Osteocyte (in vitro differentiated cells): ENCODE measurements at regions not wholly inside any gene's neighbourhood (a gene's known extent, or its start where the extent isn't known, plus 50 kb on each side); places are given as distances from the start of the nearest gene placed in this dataset.
A peak's percentile ranks its signal among the peaks of the same experiment; 100 is the strongest.

Source experiments
- DNase-seq: peaks from one replicate; pipeline ENCODE4 v3.0.0; 2021; ENCODE audit warnings: mixed read lengths; ENCODE audit not compliant: unreplicated experiment; ENCODE audit errors: extremely low spot score
- H3K27ac Mint-ChIP-seq: one replicate; pipeline ENCODE4 v1.8.0; 2021; ENCODE audit warnings: mild to moderate bottlenecking, mixed read lengths; ENCODE audit not compliant: unreplicated experiment
- H3K27me3 Mint-ChIP-seq: one replicate; pipeline ENCODE4 v1.8.0; 2021; ENCODE audit warnings: mixed read lengths; ENCODE audit not compliant: unreplicated experiment
- H3K36me3 Mint-ChIP-seq: one replicate; pipeline ENCODE4 v1.8.0; 2021; ENCODE audit warnings: mixed read lengths; ENCODE audit not compliant: unreplicated experiment
- H3K4me1 Mint-ChIP-seq: one replicate; pipeline ENCODE4 v1.8.0; 2021; ENCODE audit warnings: mixed read lengths; ENCODE audit not compliant: unreplicated experiment
- H3K4me3 Mint-ChIP-seq: one replicate; pipeline ENCODE4 v1.8.0; 2021; ENCODE audit warnings: mild to moderate bottlenecking, moderate library complexity, mixed read lengths; ENCODE audit not compliant: unreplicated experiment
- H3K9me3 Mint-ChIP-seq: one replicate; pipeline ENCODE4 v1.8.0; 2021; ENCODE audit warnings: mixed read lengths; ENCODE audit not compliant: unreplicated experiment
- TF ChIP-seq, protein P1 (sequence below): fragments of 200-600 bp; sonication (generic); IDR thresholded peaks from 2 replicates; pipeline ENCODE4 v1.5.0; 2021; ENCODE audit warnings: antibody characterized with exemption, mild to moderate bottlenecking, moderate library complexity

DNA sequence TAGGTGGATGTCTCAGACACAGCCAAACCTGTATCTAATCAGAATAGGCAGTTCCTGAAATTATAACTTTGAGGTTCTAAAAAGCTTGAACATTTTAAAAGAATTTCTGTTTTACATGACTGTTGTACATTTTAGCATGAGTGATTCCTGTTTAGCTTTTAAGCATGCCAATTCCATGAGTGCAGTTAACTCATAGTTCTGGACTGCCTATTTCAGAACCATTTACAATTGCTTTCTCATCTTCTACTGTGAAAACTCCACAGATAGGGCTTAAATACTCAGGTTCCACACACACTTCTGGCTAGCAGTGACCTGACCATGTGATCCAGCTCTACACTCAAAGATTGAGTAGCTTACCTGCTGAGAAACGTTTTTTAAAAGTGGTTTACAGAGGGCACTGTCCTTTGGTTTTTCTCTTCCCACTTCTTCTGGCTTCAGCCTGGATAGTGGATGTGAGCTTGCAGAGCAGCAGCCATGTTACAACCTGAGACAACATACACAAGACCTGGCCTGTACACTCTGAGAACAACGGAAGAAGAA lies 280.8 kb downstream of the ANKRD50 start:
- no peaks in the 10 kb centered on the region for H3K9me3 Mint-ChIP-seq
- peak overlapping the region; percentile 52 for H3K27ac Mint-ChIP-seq
- H3K27me3 Mint-ChIP-seq = no peaks in the 10 kb centered on the region
- no peak for DNase-seq
- peaks cover 45% of the 10 kb centered on the region for H3K4me1 Mint-ChIP-seq
- no peak overlapping the region for H3K4me3 Mint-ChIP-seq
- TF ChIP-seq, protein P1, sequence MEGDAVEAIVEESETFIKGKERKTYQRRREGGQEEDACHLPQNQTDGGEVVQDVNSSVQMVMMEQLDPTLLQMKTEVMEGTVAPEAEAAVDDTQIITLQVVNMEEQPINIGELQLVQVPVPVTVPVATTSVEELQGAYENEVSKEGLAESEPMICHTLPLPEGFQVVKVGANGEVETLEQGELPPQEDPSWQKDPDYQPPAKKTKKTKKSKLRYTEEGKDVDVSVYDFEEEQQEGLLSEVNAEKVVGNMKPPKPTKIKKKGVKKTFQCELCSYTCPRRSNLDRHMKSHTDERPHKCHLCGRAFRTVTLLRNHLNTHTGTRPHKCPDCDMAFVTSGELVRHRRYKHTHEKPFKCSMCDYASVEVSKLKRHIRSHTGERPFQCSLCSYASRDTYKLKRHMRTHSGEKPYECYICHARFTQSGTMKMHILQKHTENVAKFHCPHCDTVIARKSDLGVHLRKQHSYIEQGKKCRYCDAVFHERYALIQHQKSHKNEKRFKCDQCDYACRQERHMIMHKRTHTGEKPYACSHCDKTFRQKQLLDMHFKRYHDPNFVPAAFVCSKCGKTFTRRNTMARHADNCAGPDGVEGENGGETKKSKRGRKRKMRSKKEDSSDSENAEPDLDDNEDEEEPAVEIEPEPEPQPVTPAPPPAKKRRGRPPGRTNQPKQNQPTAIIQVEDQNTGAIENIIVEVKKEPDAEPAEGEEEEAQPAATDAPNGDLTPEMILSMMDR = no peak
- no peaks in the 10 kb centered on the region for H3K36me3 Mint-ChIP-seq

GRCh38 chr4:124432500-124432899 lies 280.0 kb downstream of the ANKRD50 start:
- TF ChIP-seq, protein P1 = no peak
- Mint-ChIP-seq H3K4me1 (peaks cover 40% of the 10 kb centered on the region), H3K4me3 (no peak overlapping the region), H3K36me3 (no peaks in the 10 kb centered on the region), H3K27ac (peak overlapping the region; percentile 28), H3K9me3 (no peaks in the 10 kb centered on the region), H3K27me3 (no peaks in the 10 kb centered on the region)
- DNase-seq = no peak

DNA sequence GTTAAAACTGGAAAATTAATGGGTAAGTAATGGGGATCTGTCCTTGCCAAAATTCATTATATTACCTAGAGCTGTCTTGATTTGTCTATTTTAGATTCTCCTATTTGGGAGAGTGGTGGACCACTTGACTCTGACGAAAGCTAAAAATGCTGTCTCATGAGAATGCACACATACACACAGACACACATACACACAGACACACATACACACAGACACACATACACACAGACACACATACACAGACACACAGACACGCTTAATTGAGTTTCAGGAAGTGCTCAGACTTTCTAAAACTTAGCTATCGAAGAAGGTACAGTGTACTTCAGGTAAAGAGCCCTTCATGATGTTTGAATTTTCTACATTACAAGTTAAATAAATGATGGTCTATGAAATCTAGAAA lies 279.5 kb downstream of the ANKRD50 start:
- H3K9me3 Mint-ChIP-seq = no peaks in the 10 kb centered on the region
- no peaks in the 10 kb centered on the region for H3K36me3 Mint-ChIP-seq
- H3K27me3 Mint-ChIP-seq = no peaks in the 10 kb centered on the region
- TF ChIP-seq, protein P1 = no peak
- H3K27ac Mint-ChIP-seq = peak overlapping the region; percentile 28
- DNase-seq = no peak
- no peak overlapping the region for H3K4me3 Mint-ChIP-seq
- H3K4me1 Mint-ChIP-seq = peaks cover 40% of the 10 kb centered on the region

DNA sequence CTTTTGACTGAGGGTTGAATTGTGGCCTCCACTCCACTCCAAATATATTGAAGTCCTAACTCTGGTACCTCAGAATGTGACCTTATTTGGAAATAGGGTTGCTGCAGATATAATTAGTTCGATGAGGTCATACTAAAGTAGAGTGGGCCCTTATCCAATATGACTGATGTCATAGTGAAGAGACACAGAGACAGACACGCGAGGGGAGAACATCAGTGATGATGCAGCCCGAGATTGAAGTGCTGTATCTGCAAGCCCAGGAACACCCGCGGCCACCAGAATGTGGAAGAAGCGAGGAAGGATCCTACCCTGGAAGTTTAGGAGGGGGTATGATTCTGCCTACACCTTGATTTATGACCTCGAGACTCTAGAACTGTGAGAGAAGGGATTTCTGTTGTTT lies 279.0 kb downstream of the ANKRD50 start:
- no peak for DNase-seq
- no peak overlapping the region for H3K4me3 Mint-ChIP-seq
- H3K4me1 Mint-ChIP-seq = peaks cover 41% of the 10 kb centered on the region
- no peaks in the 10 kb centered on the region for H3K36me3 Mint-ChIP-seq
- H3K27ac Mint-ChIP-seq = no peak overlapping the region
- H3K9me3 Mint-ChIP-seq = no peaks in the 10 kb centered on the region
- H3K27me3 Mint-ChIP-seq = no peaks in the 10 kb centered on the region
- TF ChIP-seq, protein P1 = no peak

- Mint-ChIP-seq H3K9me3 (no peaks in the 10 kb centered on the region), H3K27me3 (no peaks in the 10 kb centered on the region), H3K4me3 (no peak overlapping the region), H3K36me3 (no peaks in the 10 kb centered on the region), H3K27ac (no peak overlapping the region), H3K4me1 (peaks cover 31% of the 10 kb centered on the region)
- TF ChIP-seq, protein P1 = no peak
- no peak for DNase-seq
These were observed 277.1 kb downstream of the ANKRD50 start for GRCh38 chr4:124435274-124435950.
